Neural cell (in vitro differentiated cells): ENCODE measurements at regions not wholly inside any gene's neighbourhood (a gene's known extent, or its start where the extent isn't known, plus 50 kb on each side); places are given as distances from the start of the nearest gene placed in this dataset.

Experiments used
- H2AFZ ChIP-seq: fragments of 200-600, 300-800 bp; sonication (generic), shearing (Covaris generic); 2 replicates; pipeline ENCODE4 v1.6.0; 2014; ENCODE audit warnings: low read depth, mild to moderate bottlenecking, antibody characterized with exemption, low read length, moderate library complexity
- H3F3A ChIP-seq: fragments of 200-600 bp; shearing (Covaris generic); 2 replicates; pipeline ENCODE4 v1.6.1; 2016; ENCODE audit warnings: mild to moderate bottlenecking, moderate library complexity, mixed read lengths, antibody characterized with exemption, low read length; ENCODE audit not compliant: insufficient read depth, poor library complexity, severe bottlenecking
- H3K27ac ChIP-seq: fragments of 200-600, 300-800 bp; sonication (generic), shearing (Covaris generic); 2 replicates; pipeline ENCODE4 v1.5.1; 2014; ENCODE audit warnings: mild to moderate bottlenecking, low read length, moderate library complexity
- H3K27me3 ChIP-seq: fragments of 300-800, 200-600 bp; sonication (generic), shearing (Covaris generic); 2 replicates; pipeline ENCODE4 v1.6.0; 2014; ENCODE audit warnings: mild to moderate bottlenecking, low read depth, low read length, moderate library complexity; ENCODE audit not compliant: insufficient read depth
- H3K36me3 ChIP-seq: fragments of 300-800, 200-600 bp; sonication (generic), shearing (Covaris generic); 2 replicates; pipeline ENCODE4 v1.5.1; 2014; ENCODE audit warnings: mild to moderate bottlenecking, antibody characterized with exemption, low read length, moderate library complexity; ENCODE audit not compliant: insufficient read depth
- H3K4me2 ChIP-seq: fragments of 300-800, 200-600 bp; sonication (generic), shearing (Covaris generic); 2 replicates; pipeline ENCODE4 v1.6.0; 2014; ENCODE audit warnings: mild to moderate bottlenecking, low read length
- H3K4me3 ChIP-seq: fragments of 300-800, 200-600 bp; sonication (generic), shearing (Covaris generic); 2 replicates; pipeline ENCODE4 v1.5.1; 2014; ENCODE audit warnings: mild to moderate bottlenecking, low read length, moderate library complexity
- H3K79me2 ChIP-seq: fragments of 200-600 bp; shearing (Covaris generic); replicated peaks from 2 replicates; pipeline ENCODE4 v1.6.0; 2014; ENCODE audit warnings: mild to moderate bottlenecking, low read length, moderate library complexity; ENCODE audit not compliant: insufficient read depth
- H3K9ac ChIP-seq: fragments of 300-800, 200-600 bp; sonication (generic), shearing (Covaris generic); 2 replicates; pipeline ENCODE4 v1.6.1; 2016; ENCODE audit warnings: mild to moderate bottlenecking, low read length, mixed read lengths
- H3K9me2 ChIP-seq: fragments of 200-600 bp; shearing (Covaris generic); 2 replicates; pipeline ENCODE4 v1.6.1; 2016; ENCODE audit warnings: mild to moderate bottlenecking, low read length, mixed read lengths; ENCODE audit not compliant: insufficient read depth
- H3K9me3 ChIP-seq: fragments of 200-600, 300-800 bp; sonication (generic), shearing (Covaris generic); 2 replicates; pipeline ENCODE4 v1.6.1; 2016; ENCODE audit warnings: mild to moderate bottlenecking, mixed run types, low read length, moderate library complexity, mixed read lengths
- H4K20me1 ChIP-seq: fragments of 200-600 bp; shearing (Covaris generic); 2 replicates; pipeline ENCODE4 v1.6.1; 2016; ENCODE audit warnings: mild to moderate bottlenecking, mixed run types; ENCODE audit not compliant: insufficient read depth
- EP300 ChIP-seq: fragments of 450-650 bp; conservative IDR thresholded peaks from 2 replicates; pipeline ENCODE4 v1.6.1; 2014; ENCODE audit warnings: antibody characterized with exemption, mild to moderate bottlenecking, moderate library complexity; ENCODE audit not compliant: poor library complexity, severe bottlenecking
- EZH2 ChIP-seq: fragments of 200-600, 300-800 bp; shearing (Covaris generic), sonication (generic); IDR thresholded peaks from 2 replicates; pipeline ENCODE4 v1.6.1; 2014; ENCODE audit warnings: antibody characterized with exemption, low read length, borderline replicate concordance, mild to moderate bottlenecking; ENCODE audit not compliant: insufficient read depth, poor library complexity, severe bottlenecking
- MXI1 ChIP-seq: fragments of 450-650 bp; conservative IDR thresholded peaks from 2 replicates; pipeline ENCODE4 v1.6.1; 2014; ENCODE audit warnings: antibody characterized with exemption, mild to moderate bottlenecking; ENCODE audit not compliant: poor library complexity, severe bottlenecking
- POLR2AphosphoS5 ChIP-seq: IDR thresholded peaks from 2 replicates; pipeline ENCODE4 v1.6.1; 2012
- RAD21 ChIP-seq: fragments of 450-650 bp; conservative IDR thresholded peaks from 2 replicates; pipeline ENCODE4 v1.6.1; 2014; ENCODE audit warnings: antibody characterized with exemption, mild to moderate bottlenecking, moderate library complexity
- SMC3 ChIP-seq: fragments of 450-650 bp; conservative IDR thresholded peaks from 2 replicates; pipeline ENCODE4 v1.6.1; 2014; ENCODE audit warnings: antibody characterized with exemption, mild to moderate bottlenecking, moderate library complexity; ENCODE audit not compliant: poor library complexity
- TAF1 ChIP-seq: IDR thresholded peaks from 2 replicates; pipeline ENCODE4 v1.6.1; 2012; ENCODE audit warnings: low read depth
- TF ChIP-seq, protein P1 (sequence below): IDR thresholded peaks from 2 replicates; pipeline ENCODE4 v1.6.1; 2012; ENCODE audit warnings: borderline replicate concordance
- TF ChIP-seq, protein P2 (sequence below): fragments of 450-650 bp; IDR thresholded peaks from 2 replicates; pipeline ENCODE4 v1.5.1; 2014; ENCODE audit warnings: antibody characterized with exemption, mild to moderate bottlenecking, moderate library complexity; ENCODE audit not compliant: poor library complexity, severe bottlenecking

DNA sequence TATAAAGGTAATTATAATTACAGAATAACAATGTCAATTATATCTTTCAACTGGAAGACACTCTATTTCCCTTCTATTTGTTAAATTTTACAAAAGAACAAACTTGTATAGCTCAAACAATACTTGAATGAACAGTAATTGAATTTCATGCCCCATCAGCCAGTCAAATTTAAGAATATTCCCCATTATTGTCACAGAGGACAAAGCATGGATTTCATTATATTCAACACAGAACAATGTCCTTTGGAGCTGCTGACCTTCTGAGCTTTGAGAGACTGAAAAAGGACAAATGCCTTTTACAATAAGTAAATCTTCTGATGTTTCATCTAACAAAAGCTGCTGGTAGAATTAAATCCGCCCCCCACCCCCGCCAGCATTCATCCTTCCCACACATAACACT is 187.5 kb upstream of the MC4R start:
- H3K79me2 ChIP-seq, result no peaks in the 10 kb centered on the region
- H3K9ac ChIP-seq, result no peak overlapping the region
- no peaks in the 10 kb centered on the region for H3K9me3 ChIP-seq
- H3K36me3 ChIP-seq, result no peaks in the 10 kb centered on the region
- no peak overlapping the region for H3K4me3 ChIP-seq
- no peaks in the 10 kb centered on the region for H4K20me1 ChIP-seq
- H3K9me2 ChIP-seq, result no peaks in the 10 kb centered on the region
- H3K4me2 ChIP-seq, result no peak overlapping the region
- H3F3A ChIP-seq, result no peaks in the 10 kb centered on the region
- H2AFZ ChIP-seq, result no peak overlapping the region
- no peak for TF ChIP-seq MXI1
- no peak overlapping the region for H3K27ac ChIP-seq
- no peaks in the 10 kb centered on the region for H3K27me3 ChIP-seq

DNA sequence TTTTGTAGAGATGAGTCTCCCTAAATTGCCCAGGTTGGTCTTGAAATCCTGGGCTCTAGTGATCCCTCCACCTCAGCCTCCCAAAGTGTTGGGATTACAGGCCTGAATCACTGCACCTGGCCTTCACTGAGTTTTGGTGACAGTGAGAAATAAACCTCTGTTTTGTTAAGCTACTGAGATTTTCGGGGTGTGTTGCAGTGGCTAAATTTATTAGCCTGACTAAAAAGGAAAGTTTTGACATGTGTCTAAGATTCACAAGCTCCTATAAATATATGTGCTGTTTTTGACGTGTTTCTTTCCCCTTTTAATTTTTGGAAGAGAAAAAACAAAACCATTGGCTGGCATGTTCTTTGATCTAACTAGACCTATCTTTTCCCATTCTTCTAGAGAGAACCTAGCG is 190.5 kb upstream of the MC4R start:
- TF ChIP-seq SMC3, result no peak
- TF ChIP-seq MXI1, result no peak
- Histone ChIP-seq H2AFZ (no peak overlapping the region), H3K36me3 (no peaks in the 10 kb centered on the region)

DNA sequence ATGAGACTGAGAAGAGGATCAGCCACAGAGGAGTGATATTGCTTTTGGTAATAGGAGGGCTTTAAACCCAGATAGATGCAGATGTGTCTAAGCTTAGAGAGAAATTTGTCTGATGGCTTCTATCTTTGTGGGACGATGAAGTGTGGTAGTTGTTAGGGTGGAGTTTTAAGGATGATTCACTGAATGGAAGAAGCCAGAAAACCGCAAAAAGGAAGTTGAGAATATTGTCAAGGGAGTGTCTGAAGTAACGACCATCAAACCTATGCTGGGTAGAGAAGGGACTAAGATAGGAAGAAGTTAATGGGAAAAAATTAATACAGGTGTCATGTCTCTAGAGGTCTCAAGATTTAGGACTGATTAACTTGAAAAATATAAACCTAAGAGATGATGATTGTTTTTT is 195.6 kb upstream of the MC4R start:
- no peaks in the 10 kb centered on the region for H3K36me3 ChIP-seq
- TF ChIP-seq SMC3 (no peak), MXI1 (no peak), EZH2 (no peak), EP300 (no peak), RAD21 (no peak), TAF1 (no peak), POLR2AphosphoS5 (no peak)
- TF ChIP-seq, protein P1, sequence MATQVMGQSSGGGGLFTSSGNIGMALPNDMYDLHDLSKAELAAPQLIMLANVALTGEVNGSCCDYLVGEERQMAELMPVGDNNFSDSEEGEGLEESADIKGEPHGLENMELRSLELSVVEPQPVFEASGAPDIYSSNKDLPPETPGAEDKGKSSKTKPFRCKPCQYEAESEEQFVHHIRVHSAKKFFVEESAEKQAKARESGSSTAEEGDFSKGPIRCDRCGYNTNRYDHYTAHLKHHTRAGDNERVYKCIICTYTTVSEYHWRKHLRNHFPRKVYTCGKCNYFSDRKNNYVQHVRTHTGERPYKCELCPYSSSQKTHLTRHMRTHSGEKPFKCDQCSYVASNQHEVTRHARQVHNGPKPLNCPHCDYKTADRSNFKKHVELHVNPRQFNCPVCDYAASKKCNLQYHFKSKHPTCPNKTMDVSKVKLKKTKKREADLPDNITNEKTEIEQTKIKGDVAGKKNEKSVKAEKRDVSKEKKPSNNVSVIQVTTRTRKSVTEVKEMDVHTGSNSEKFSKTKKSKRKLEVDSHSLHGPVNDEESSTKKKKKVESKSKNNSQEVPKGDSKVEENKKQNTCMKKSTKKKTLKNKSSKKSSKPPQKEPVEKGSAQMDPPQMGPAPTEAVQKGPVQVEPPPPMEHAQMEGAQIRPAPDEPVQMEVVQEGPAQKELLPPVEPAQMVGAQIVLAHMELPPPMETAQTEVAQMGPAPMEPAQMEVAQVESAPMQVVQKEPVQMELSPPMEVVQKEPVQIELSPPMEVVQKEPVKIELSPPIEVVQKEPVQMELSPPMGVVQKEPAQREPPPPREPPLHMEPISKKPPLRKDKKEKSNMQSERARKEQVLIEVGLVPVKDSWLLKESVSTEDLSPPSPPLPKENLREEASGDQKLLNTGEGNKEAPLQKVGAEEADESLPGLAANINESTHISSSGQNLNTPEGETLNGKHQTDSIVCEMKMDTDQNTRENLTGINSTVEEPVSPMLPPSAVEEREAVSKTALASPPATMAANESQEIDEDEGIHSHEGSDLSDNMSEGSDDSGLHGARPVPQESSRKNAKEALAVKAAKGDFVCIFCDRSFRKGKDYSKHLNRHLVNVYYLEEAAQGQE, result no peak
- TF ChIP-seq, protein P2, sequence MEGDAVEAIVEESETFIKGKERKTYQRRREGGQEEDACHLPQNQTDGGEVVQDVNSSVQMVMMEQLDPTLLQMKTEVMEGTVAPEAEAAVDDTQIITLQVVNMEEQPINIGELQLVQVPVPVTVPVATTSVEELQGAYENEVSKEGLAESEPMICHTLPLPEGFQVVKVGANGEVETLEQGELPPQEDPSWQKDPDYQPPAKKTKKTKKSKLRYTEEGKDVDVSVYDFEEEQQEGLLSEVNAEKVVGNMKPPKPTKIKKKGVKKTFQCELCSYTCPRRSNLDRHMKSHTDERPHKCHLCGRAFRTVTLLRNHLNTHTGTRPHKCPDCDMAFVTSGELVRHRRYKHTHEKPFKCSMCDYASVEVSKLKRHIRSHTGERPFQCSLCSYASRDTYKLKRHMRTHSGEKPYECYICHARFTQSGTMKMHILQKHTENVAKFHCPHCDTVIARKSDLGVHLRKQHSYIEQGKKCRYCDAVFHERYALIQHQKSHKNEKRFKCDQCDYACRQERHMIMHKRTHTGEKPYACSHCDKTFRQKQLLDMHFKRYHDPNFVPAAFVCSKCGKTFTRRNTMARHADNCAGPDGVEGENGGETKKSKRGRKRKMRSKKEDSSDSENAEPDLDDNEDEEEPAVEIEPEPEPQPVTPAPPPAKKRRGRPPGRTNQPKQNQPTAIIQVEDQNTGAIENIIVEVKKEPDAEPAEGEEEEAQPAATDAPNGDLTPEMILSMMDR, result no peak
- no peak overlapping the region for H2AFZ ChIP-seq
- no peak overlapping the region for H3K9ac ChIP-seq
- H3K27ac ChIP-seq, result no peak overlapping the region
- H3K79me2 ChIP-seq, result no peaks in the 10 kb centered on the region
- no peak overlapping the region for H3K4me3 ChIP-seq
- no peaks in the 10 kb centered on the region for H3F3A ChIP-seq
- H4K20me1 ChIP-seq, result no peaks in the 10 kb centered on the region
- H3K9me2 ChIP-seq, result no peaks in the 10 kb centered on the region
- no peak overlapping the region for H3K4me2 ChIP-seq
- no peaks in the 10 kb centered on the region for H3K27me3 ChIP-seq
- no peaks in the 10 kb centered on the region for H3K9me3 ChIP-seq

More for the DNA sequence above, 190.5 kb upstream of the MC4R start:
- Histone ChIP-seq H3K27me3 (no peaks in the 10 kb centered on the region), H3F3A (no peaks in the 10 kb centered on the region), H3K4me2 (no peak overlapping the region), H3K27ac (no peak overlapping the region), H3K9ac (no peak overlapping the region), H3K9me2 (no peaks in the 10 kb centered on the region), H3K9me3 (no peaks in the 10 kb centered on the region), H4K20me1 (no peaks in the 10 kb centered on the region), H3K79me2 (no peaks in the 10 kb centered on the region), H3K4me3 (no peak overlapping the region)
